ENCODE measurements at regions not wholly inside any gene's neighbourhood (a gene's known extent, or its start where the extent isn't known, plus 50 kb on each side); places are given as distances from the start of the nearest gene placed in this dataset.

DNA sequence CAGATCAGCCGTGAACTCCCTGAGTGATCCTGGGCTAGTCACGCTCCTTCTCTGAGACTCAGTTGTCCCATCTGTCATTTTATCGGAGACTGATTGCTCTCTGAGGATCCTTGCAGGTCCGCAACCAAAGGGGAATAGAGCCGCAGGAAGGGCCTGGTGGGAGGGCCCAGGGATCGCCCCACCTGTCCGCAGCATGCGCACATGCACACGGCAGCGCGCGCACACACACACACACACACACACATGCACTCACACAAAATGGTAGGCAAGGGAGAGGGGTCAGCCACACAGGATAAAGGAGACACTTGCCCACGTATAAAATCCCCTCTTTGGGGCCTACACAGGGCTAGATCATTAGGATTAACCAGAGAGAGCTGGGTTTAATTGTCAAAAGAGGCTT, 95.6 kb upstream of the FOXP4 start:
- no peak for DNase-seq (ENCODE audit: low spot score)

DNA sequence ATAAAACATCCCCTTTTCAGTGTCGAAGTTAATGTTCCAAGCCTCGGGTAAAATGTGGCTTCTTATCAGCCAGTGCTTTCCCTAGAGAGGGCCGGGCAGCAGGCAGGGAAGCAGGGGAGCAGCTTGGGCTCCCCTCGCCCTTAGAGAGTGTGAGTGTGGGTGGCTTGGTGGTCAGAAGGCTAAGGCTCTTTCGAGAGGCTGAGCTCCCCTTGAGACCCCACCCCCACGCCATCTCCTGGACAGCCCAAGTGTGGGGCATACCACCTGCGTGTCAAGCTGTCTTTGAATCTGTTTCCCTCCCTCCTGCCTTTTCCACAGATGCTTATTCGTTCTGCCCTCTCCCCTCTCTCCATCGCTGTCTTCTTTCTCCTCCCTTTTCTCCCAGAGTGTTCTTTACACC, 95.1 kb upstream of the FOXP4 start:
- no peak for DNase-seq (ENCODE audit: low spot score)

DNA sequence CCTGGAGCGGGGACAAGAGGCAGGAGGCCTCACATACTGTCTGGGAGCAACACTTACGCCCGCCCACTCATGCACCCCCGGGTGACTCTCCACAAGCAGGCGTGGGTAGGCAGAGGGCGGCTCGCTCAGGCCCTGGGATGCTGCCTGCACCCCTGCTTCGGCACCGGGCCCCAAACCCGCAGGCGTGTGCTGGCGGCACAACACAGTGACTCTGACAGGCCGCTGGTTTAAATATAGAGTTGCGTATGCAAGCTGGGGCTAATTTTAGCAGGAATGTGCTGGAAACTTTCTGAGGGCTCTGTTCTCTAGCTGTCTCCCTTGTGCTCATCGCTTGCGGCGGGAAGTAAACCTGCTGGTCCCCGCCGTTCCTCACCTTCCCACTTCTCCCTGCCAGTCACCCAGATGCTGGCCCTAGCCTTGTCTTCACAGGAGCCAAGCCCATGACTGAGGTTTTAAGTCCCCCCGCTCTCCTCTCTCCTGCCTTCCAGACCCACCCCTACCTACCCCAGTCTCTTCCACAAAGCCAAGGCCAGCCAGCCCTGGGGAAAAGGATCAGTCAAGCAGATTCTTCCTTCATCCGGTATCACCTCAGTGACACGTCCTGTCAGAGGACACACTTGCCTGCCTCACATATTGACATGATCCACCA, 94.5 kb upstream of the FOXP4 start:
- DNase-seq (ENCODE audit: low spot score), result no peak

DNA sequence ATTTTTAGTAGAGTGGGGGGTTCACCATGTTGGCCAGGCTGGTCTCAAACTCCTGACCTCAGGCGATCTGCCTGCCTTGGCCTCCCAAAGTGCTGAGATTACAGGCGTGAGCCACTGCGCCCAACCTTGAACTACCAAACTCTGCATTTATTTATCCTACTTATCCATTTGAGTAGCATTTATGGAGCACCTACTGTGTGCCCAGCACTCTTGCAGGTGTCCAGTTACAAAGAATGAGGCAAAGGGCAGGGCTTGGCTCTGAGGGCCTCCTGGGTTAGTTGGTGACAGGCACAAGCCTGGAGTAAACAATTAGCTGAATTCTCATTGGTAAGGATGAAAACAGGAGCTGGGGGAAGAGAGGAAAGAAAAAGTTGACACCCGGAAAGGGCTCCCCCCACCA, 93.4 kb upstream of the FOXP4 start:
- DNase-seq (ENCODE audit: low spot score), result no peak

DNA sequence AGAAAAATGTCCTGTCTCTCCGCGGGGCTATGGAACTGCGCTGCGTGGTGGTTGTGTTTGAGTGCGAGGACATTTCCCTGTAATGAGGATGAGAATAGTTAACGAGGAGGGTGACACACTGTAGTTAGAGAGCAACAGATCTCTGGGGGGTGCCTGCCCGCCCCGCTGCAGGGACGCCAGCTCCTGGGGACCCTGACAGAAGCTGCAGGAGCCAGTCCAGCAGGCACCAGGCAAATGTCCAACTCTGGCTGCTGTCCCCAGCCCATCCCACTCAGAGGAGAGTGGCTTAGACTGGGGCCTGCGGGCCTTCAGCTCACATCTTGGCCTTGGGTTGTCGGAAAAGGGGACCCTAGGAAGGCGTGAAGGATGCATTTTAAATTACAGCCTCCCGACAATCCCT, 92.9 kb upstream of the FOXP4 start:
- no peak for DNase-seq (ENCODE audit: low spot score)

DNA sequence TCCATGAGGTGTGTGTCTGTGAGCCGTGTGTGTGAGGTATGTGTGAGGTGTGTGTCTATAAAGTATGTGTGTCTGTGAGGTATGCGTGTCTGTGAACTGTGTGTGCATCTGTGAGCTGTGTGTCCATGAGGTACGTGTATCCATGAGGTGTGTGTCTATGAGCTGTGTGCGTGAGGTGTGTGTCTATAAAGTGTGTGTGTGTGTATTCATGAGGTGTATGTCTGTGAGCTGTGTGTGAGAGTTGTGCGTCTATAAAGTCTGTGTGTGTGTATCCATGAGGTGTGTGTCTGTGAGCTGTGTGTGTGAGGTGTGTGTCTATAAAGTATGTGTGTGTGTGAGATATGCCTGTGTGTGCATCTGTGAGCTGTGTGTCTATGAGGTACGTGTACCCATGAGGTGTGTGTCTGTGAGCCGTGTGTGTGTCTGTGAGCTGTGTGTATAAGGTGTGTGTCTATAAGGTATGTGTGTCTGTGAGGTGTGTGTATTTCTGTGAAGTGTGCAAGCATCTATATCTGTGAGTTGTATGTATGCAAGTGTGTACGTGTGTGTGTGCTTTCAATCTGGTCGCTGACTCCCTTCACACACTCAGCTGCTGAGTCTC, 91.9 kb upstream of the FOXP4 start:
- no peak for DNase-seq (ENCODE audit: low spot score)

DNA sequence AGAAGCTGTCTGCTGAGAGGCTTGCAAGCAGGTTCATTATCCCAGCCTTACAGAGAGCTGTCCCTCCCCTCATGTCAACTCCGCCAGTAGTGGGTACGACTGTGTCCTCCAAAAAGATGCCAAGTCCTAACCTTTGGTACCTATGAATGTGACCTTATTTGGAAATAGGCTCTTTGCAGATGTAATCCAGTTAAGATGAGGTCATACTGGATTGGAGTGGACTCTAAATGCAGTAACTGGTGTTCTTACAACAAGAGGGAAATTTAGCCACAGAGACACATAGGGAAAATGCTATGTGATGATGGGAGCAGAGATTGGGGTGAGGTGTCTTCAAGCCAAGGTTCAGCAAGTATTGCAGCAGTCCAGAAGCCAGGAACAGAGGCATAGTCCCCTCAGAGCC, 90.8 kb upstream of the FOXP4 start:
- DNase-seq (ENCODE audit: low spot score), result no peak

DNA sequence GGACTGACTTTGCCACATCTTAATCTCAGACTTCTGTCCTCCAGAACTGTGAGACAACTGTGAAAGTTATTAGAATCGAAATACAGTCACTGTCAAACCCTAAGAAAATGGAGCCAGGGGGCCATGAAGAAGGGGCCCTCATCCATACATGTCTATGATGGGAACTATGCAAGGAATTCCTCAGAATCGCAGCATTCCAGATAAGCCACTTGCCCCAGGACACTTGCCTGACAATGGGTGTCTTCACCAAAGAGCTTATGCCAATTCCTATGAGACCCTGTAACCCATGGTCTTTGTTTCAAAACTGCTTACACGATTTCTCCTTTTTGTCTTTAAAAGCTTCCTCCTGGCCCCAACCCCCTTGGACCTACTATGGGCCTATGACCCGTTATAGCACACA, 90.4 kb upstream of the FOXP4 start:
- DNase-seq (ENCODE audit: low spot score), result no peak

DNA sequence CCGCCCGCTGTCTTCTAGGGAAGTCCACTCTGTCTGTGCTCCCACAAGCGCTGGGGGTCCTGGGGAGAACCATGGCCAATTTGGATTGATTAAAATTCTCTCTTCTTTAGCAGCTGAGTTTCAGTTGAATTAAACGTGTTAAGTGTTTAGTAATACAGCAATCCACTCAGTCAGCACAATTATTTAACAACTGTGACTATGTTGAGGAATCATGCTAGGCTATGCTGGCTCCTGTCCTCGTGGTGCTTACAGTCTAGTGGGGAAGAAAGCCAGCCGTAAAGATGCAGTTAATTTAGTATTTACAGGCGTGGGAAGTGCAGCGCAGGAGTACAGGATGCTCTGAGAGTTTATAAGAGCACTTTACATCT, 88.9 kb upstream of the FOXP4 start:
- DNase-seq (ENCODE audit: low spot score), result no peak

DNA sequence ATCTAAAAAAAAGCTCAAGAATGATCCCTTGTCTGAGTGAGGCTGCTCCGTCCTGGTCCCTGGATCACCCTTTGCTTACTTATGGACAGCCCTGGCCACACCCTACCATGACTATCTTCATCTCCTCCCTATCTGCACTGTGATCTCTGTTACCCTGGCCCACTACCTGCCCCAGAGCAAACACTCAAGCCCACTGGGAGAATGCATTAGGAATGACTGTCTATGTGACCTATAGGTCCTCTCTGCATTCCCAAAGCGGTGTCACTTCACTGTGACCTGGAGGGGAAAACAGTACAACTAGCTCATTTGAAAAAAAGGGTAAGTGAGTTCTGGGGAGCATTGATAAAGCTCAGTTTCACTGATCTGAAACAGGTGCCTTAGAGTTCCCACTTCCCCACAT, 86.4 kb upstream of the FOXP4 start:
- no peak for DNase-seq (ENCODE audit: low spot score)

DNA sequence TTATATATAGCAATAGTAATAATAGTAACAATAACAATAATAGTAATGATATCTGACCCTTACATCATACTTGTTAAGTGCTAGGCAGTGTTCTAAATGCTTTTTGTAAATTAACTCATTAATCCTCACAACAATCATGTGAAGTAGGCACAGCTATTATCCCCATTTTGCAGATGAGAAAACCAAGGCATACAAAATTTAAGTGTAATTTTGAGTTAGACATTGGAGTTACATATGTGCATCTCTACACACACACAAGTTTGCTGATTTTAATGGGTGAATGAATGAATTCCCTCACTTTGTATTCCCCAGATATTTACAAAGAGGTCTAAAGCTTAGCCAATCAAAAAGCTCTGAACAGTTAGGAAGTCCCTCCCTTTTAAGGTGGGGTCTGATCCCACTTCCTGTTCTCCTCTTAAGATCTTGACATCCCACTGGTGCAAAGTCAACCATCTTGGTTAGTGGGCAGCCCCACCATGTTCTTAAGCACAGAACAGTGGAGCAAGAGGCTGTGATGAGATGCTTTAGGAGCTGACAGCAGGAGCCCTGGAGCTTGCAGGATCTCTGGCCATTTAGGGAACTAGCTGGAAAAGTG, 85.3 kb upstream of the FOXP4 start:
- no peak for DNase-seq (ENCODE audit: low spot score)

DNA sequence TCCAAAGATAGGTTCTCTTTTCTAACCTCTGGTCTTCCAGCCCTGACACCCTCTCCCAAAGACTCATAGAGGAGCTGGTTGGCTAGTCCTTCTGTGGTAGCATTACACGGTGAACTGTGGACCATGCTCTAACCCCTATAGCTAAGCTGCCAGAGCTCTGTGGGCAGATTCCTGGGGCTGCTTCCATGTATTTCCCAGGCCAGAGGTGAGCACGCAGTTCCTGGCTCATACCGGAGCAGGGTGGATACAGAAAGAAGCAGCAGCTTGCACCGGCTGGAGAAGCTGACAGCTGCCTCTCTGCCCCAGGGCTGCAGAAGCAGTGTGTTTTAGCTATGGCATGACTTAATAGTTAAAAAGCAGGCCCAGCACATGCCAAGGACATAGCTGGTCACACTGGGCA, 84.1 kb upstream of the FOXP4 start:
- DNase-seq (ENCODE audit: low spot score), result no peak

DNA sequence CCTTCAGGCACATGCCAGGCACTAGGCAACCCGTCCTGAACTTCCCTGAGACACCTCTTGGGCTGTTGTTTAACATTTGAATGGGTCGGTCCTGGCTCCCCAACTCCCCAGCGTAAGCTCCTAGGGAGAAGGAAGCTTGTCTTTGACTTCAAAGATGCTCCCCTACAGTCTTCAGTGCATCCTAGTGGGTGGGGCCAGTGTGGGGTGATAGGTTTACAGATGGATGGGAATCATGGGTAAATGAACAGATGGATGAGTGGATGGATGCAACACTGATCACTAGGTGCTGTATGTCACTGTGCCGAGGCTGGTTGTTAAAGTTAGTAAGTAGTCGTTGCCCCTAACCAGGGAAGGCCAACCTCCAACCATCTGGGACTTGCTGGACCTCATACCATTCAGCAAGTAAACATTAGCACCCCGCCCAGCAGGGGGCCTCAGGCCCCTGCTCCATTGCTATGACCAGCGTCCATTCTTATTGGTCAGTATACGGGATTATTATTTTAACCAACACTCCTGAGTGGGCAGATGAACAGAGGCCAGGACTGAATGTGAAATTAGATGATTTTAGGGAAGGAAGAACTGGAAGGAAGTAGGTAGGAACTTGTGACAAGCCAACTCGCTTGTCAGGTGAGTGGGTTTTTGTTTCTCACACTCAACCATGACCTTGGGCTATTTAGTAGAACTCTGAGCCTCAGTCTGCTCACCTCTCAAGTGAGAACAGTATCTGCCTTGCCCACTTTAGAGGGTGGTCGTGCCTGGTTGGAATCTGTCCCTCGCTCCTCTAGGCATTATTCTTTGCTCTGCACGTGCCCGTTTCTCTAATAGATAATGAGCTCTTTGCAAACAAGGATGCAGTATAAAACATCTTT, 82.9 kb upstream of the FOXP4 start:
- DNase-seq (ENCODE audit: low spot score), result peak; percentile 61

DNA sequence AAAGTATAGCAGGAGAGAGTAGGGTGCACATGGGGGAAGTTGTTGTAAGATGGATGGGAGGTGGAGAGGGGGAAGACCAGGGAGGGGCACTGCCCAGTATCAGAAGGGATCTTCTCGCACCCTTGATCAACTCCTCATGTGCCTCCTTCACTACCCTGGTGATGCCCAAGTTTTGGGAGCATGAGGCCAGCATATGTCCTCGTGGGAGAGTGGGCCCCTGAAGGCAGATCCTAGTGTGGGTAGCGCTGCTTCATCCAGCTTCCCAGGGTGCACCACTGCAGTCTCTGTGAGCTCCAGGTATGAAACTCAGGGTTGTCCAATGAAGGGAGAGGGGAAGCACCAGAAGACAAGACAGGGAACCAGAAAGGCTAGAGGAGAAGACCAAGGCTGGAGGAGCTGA, 82.2 kb upstream of the FOXP4 start:
- no peak for DNase-seq (ENCODE audit: low spot score)

DNA sequence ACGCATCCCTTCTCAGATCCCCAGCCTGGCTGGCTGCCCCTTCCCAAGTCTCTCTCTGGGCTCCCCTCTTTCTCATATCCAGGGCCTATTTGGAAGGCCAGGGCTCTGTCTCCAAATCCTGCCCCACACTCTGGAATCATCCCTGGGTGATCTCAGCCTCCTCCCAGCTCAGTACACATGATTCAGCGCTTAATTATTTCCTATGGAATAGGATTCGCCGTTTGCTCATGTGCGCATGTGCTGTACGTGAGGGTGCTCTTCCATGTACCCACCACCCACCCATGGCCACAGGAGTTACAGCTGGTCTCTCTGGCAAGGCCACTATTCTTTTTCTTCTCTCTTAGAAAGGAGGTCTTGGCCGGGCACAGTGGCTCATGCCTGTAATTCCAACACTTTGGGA, 81.7 kb upstream of the FOXP4 start:
- no peak for DNase-seq (ENCODE audit: low spot score)

DNA sequence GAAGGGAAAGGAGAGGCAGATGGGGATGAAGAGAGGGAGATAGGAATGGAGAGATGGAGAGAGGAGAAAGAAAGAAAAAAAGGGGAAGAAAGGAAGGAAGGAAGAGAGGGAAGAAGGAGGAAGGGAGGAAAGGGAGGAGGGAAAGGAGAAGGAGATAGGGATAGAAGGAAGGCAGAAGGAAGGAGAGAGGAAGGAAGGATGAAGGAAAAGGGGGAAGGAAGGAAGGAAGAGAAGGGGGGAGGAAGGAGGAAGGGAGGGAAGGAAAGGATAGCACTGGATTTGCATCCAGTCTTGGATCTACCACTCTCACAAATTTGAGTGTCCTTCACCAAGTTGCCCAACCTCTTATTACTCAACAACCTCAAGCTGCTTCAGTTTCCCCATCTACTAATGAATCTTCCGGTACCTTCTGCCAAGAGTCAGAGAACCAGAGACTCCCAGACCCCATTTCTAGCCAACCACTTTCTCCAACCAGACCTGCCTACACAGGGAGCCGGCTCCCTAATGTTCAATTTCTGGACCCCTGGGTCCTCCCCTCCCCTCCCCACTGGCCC, 79.7 kb upstream of the FOXP4 start:
- DNase-seq (ENCODE audit: low spot score), result no peak

DNA sequence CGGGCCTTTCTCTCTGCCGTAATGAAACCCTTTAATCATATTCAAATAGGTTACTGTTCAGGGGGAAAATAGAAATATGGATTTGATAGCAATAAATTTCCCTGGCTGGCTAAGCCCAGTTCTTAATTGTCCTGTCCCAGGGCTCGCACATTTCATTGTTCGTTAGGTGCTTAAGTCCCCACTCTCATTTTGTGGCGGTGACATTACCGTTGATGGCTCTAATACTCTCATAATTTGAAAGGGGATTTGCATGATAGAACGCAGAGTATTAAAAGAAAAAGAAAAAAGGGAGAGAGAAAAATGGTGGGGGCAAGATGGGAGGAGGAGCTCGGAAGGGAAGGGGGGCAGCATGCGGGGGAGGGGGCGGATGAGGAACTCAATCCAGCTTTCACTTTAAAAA, 79.1 kb upstream of the FOXP4 start:
- no peak for DNase-seq (ENCODE audit: low spot score)

DNA sequence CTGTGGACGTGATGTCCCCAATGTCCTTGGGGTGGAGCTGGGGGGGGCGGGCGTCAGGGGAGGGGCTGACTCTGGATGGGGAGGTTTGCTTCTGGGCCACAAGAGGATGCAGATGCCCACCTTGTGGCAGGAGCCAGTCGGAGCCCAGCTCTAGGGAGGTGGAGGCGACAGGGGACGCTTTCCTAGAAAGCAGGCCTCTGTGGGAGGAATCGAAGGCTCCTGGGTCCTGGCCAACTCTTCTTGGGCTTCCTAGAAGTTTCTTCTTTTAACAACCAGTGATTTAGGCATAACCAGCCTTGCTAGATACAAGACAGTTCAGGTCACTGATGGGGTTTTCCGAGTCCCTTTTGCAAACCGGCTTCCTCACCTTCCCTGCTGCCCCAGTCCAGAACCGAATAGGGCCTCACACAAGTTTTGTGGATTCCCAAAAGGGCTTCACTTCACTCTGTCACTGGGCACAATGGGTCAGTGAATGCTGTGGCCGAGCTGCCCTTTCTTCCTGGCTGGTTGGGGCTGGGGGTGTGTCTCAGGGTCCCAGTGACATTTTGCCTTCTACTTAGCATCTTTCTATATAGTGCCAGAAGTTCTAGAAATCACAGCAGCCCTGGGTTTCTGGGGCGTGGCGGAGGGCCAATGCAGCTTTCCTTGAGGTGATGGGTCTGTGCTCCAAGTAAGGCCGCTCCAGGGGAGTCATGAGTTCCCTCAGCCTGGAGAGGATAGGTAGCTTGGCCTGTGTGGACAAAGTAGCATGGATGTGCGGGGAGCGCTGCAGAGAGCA, 78.4 kb upstream of the FOXP4 start:
- no peak for DNase-seq (ENCODE audit: low spot score)

DNA sequence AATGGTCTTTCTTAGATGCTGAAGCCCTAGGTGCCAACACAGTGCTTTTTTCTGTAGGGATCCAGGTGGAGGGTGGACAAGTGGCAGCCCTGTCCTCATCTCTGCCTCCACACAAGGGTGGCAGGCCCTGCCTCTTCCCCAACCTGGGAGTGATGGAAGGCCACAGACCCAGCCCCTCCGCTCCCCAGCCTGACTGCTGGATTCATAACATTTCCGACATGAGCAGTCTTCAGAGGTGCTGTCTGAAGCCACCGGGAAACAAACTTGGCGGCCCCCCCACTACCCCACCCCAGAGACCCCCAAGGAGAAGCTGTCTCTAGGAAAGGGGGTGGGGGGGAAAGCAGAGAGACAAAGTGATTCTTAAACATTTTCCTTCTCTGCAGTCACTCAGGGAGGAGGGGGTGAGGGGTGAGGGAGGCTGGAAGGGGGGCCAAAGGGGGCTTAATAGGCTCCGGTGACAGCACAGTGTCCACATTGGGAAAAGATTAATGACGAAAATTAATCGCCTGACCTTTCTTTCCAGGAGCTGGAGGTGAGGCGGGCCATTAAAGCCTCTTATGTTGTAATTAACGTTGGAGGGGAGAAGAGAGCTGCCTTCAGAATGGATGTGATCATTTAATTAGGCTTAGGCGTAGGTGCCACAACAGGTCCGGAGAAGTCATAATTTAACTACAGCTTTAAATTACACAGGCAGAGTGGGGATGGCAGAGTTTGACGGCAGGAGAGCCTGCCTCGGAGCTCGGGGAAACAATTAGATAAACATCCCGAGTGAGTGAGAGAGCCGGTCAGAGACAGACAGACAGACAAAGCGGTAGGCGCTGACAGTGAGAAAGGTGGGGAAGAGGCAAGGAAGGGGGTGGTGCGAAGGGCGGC, 76.8 kb upstream of the FOXP4 start:
- DNase-seq (ENCODE audit: low spot score), result no peak

DNA sequence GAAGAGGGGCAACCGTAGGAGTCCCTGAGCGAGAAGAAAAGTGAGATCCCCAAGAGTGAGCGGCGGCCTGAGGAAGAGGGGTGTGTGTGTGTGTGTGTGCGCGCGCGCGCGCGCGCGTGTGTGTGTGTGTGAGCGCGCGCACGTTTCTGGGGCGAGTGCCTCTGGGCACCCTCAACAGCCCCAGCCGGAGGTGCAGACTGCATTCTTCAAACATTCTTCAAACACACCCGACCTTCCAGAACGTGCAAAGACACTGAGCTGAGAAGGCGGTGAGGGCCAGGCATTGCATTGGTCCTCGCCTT, 76.2 kb upstream of the FOXP4 start:
- DNase-seq (ENCODE audit: low spot score), result no peak
